C4-2B (cell line): ENCODE measurements at regions not wholly inside any gene's neighbourhood (a gene's known extent, or its start where the extent isn't known, plus 50 kb on each side); places are given as distances from the start of the nearest gene placed in this dataset.
"Not testable (repeated sequence)": the region's sequence is repeated elsewhere in the genome, so short reads cannot be mapped to it uniquely, and the experiment has no call there.

ENCODE experiments used
- ZFX ChIP-seq: fragments of 450-650 bp; IDR thresholded peaks from 2 replicates; pipeline ENCODE4 v1.6.1; 2017
- TF ChIP-seq, protein P1 (sequence below): fragments of 450-650 bp; conservative IDR thresholded peaks from 2 replicates; pipeline ENCODE4 v1.5.1; 2017; ENCODE audit warnings: mild to moderate bottlenecking

DNA sequence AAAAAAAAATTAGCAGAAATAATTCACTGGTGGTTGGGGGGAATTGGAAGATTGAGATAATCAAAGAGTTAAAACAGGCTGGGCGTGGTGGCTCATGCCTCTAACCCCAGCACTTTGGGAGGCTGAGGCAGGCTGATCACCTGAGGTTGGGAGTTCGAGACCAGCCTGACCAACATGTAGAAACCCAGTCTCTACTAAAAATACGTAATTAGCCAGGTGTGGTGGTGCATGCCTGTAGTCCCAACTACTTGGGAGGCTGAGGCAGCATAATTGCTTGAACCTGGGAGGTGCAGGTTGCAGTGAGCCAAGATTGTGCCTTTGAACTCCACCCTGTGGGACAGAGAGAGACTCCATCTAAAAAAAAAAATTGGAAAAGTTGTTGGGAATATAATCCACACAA, 173.2 kb upstream of the TPTE start:
- TF ChIP-seq, protein P1, sequence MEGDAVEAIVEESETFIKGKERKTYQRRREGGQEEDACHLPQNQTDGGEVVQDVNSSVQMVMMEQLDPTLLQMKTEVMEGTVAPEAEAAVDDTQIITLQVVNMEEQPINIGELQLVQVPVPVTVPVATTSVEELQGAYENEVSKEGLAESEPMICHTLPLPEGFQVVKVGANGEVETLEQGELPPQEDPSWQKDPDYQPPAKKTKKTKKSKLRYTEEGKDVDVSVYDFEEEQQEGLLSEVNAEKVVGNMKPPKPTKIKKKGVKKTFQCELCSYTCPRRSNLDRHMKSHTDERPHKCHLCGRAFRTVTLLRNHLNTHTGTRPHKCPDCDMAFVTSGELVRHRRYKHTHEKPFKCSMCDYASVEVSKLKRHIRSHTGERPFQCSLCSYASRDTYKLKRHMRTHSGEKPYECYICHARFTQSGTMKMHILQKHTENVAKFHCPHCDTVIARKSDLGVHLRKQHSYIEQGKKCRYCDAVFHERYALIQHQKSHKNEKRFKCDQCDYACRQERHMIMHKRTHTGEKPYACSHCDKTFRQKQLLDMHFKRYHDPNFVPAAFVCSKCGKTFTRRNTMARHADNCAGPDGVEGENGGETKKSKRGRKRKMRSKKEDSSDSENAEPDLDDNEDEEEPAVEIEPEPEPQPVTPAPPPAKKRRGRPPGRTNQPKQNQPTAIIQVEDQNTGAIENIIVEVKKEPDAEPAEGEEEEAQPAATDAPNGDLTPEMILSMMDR = not testable (repeated sequence)
- TF ChIP-seq ZFX = not testable (repeated sequence)
